ENCODE measurements at regions not wholly inside any gene's neighbourhood (a gene's known extent, or its start where the extent isn't known, plus 50 kb on each side); places are given as distances from the start of the nearest gene placed in this dataset.
"Not testable (repeated sequence)": the region's sequence is repeated elsewhere in the genome, so short reads cannot be mapped to it uniquely, and the experiment has no call there.

DNA sequence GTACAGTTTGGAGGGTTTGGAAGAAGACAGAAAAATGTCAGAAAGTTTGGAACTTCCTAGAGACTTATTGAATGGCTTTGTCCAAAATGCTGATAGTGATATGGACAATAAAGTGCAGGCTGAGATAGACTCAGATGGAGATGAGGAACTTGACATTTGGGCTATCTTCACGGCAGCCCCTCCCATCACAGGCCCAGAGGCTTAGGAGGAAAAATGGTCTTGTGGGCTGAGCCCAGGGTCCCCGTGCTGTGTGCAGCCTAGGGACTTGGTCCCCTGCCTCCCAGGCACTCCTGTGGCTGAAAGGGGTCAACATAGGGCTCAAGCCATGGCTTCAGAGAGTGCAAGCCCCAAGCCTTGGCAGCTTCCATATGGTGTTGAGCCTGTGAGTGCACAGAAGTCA, 79.0 kb downstream of the CMAS start:
- TF ChIP-seq, protein P1, sequence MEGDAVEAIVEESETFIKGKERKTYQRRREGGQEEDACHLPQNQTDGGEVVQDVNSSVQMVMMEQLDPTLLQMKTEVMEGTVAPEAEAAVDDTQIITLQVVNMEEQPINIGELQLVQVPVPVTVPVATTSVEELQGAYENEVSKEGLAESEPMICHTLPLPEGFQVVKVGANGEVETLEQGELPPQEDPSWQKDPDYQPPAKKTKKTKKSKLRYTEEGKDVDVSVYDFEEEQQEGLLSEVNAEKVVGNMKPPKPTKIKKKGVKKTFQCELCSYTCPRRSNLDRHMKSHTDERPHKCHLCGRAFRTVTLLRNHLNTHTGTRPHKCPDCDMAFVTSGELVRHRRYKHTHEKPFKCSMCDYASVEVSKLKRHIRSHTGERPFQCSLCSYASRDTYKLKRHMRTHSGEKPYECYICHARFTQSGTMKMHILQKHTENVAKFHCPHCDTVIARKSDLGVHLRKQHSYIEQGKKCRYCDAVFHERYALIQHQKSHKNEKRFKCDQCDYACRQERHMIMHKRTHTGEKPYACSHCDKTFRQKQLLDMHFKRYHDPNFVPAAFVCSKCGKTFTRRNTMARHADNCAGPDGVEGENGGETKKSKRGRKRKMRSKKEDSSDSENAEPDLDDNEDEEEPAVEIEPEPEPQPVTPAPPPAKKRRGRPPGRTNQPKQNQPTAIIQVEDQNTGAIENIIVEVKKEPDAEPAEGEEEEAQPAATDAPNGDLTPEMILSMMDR (IDR thresholded peaks at IDR 0.05; ENCODE audit: borderline replicate concordance, control extremely low read depth, extremely low read depth, insufficient read depth, missing control alignments) = no peak
- DNase-seq (ENCODE audit: low spot score) = no peak
- in situ Hi-C loops (cut with MboI; ENCODE audit: low sequenced_read_pairs, unreplicated experiment) = no loop called here

DNA sequence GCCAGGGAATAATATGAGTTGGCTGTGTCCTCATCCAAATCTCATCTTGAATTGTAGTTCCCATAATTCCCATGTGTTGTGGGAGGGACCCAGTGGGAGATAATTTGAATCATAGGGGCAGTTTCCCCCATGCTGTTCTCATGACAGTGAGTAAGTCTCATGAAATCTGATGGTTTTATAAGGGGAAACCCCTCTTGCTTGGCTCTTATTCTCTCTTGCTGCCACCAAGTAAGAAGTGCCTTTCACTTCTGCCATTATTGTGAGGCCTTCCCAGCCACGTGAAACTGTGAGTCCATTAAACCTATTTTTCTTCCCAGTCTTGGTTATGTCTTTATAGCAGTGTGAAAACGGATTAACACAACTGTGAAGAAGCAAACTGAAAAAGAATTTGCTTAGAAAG, 80.1 kb downstream of the CMAS start:
- DNase-seq (ENCODE audit: low spot score); in situ Hi-C loops (cut with MboI; ENCODE audit: low sequenced_read_pairs, unreplicated experiment): not testable (repeated sequence)

DNA sequence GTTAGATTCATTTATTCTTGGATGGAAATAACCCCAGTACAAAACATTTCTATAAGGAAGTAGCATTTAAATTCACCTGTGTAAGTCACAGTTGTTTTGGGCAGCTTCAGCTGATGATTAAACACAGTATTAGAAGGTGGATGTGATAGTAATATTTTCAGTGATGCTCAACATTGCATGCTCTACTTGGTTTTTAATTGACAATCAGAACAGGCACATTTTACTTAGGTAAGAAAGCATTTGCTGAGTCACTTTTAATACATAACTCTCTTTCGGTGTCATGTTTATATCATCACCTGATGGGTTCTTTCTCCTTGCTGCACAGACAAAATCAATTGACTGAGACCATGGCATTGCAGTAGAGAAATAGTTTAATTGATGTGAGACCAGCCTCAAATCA, 80.7 kb downstream of the CMAS start:
- DNase-seq (ENCODE audit: low spot score) = no peak
- in situ Hi-C loops (cut with MboI; ENCODE audit: low sequenced_read_pairs, unreplicated experiment) = no loop called here
- TF ChIP-seq, protein P1 (IDR thresholded peaks at IDR 0.05; ENCODE audit: borderline replicate concordance, control extremely low read depth, extremely low read depth, insufficient read depth, missing control alignments) = no peak

DNA sequence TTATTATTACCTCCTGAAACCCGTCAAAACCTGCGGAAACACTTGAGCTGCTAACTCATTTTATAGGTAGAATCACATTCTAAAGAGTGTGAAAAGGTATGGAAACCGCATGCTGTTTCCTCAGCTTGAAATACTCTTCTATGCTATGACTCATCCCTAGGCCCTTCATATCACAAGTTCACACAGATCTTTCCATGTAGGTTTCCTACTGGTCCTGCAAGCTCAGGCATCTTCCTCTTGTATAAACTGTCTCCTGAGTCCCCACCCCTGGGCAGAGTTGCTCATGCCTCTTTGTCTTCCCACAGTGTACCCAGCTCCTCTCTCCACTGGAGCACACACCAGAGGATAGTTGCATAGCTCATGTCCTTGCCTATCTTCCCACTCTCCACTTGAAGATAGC, 84.7 kb downstream of the CMAS start:
- TF ChIP-seq, protein P1 (IDR thresholded peaks at IDR 0.05; ENCODE audit: borderline replicate concordance, control extremely low read depth, extremely low read depth, insufficient read depth, missing control alignments) = no peak
- in situ Hi-C loops (cut with MboI; ENCODE audit: low sequenced_read_pairs, unreplicated experiment) = no loop called here
- DNase-seq (ENCODE audit: low spot score) = no peak

DNA sequence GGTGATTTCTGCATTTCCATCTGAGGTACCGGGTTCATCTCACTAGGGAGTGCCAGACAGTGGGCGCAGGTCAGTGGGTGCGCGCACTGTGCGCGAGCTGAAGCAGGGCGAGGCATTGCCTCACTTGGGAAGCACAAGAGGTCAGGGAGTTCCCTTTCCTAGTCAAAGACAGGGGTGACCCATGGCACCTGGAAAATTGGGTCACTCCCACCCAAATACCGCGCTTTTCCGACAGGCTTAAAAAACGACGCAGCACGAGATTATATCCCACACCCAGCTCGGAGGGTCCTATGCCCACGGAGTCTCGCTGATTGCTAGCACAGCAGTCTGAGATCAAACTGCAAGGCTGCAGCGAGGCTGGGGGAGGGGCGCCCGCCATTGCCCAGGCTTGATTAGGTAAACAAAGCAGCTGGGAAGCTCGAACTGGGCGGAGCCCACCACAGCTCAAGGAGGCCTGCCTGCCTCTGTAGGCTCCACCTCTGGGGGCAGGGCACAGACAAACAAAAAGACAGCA, 90.6 kb downstream of the CMAS start:
- in situ Hi-C loops (cut with MboI; ENCODE audit: low sequenced_read_pairs, unreplicated experiment); DNase-seq (ENCODE audit: low spot score): not testable (repeated sequence)
